ENCODE measurements at regions not wholly inside any gene's neighbourhood (a gene's known extent, or its start where the extent isn't known, plus 50 kb on each side); places are given as distances from the start of the nearest gene placed in this dataset.

DNA sequence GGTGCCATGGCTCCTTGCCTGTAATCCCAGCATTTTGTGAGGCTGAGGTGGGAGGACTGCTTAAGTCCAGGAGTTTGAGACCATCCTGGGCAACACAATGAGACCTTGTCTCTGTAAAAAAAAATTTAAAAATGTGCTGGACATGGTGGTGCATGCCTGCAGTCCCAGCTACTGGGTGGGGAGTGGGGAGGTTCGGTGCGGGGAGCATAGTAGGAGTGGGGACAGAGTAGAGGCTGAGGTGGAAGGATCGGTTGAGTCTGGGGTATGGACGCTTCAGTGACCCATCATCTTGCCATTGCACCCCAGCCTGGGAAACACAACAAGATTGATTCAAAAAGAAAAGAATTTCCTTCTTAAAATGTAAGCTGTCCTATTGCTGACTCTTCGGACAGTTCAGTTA lies 1490.0 kb upstream of the GBE1 start:
- WGBS, 2 donors: 89 to 92% methylated on average over 5 of the region's 5 CpGs
- no peak for TF ChIP-seq POLR2A (IDR thresholded peaks at IDR 0.05)
- TF ChIP-seq, protein P1, sequence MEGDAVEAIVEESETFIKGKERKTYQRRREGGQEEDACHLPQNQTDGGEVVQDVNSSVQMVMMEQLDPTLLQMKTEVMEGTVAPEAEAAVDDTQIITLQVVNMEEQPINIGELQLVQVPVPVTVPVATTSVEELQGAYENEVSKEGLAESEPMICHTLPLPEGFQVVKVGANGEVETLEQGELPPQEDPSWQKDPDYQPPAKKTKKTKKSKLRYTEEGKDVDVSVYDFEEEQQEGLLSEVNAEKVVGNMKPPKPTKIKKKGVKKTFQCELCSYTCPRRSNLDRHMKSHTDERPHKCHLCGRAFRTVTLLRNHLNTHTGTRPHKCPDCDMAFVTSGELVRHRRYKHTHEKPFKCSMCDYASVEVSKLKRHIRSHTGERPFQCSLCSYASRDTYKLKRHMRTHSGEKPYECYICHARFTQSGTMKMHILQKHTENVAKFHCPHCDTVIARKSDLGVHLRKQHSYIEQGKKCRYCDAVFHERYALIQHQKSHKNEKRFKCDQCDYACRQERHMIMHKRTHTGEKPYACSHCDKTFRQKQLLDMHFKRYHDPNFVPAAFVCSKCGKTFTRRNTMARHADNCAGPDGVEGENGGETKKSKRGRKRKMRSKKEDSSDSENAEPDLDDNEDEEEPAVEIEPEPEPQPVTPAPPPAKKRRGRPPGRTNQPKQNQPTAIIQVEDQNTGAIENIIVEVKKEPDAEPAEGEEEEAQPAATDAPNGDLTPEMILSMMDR (IDR thresholded peaks at IDR 0.05): no peak

DNA sequence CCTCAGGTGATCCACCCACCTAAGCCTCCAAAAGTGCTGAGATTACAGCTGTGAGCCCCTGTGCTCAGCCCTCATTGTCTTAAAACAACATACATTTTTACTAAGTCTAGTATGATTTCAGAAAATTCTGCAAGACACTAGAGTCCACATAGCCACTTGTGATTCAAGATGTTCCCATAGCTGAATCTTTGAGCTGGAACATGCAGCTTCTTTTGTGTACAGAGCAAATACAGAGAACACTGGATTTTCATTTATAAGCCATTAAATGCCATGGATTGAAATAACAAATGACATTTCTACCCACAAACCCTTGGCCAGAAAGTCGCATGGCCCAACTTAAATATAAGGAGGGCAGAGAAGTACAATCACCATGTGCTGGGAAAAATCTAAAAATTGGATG lies 1489.2 kb upstream of the GBE1 start:
- Histone ChIP-seq H3K4me1 (no peaks in the 10 kb centered on the region), H3K27me3 (no peaks in the 10 kb centered on the region), H3K4me3 (no peak overlapping the region), H3K27ac (no peak overlapping the region), H3K9me3 (no peaks in the 10 kb centered on the region), H3K36me3 (no peaks in the 10 kb centered on the region)
- 63 to 79% methylated on average over 1 of the region's 1 CpG for WGBS, 2 donors
- no peak for DNase-seq
- TF ChIP-seq, protein P1 (IDR thresholded peaks at IDR 0.05): no peak
- TF ChIP-seq POLR2A (IDR thresholded peaks at IDR 0.05): no peak
- intact Hi-C loops (cut with DNase I): no loop called here

More for the DNA sequence above, 1490.0 kb upstream of the GBE1 start:
- Histone ChIP-seq H3K4me1 (no peaks in the 10 kb centered on the region), H3K27ac (no peak overlapping the region), H3K9me3 (no peaks in the 10 kb centered on the region), H3K36me3 (no peaks in the 10 kb centered on the region), H3K27me3 (no peaks in the 10 kb centered on the region), H3K4me3 (no peak overlapping the region)
- no peak for DNase-seq
- intact Hi-C loops (cut with DNase I): no loop called here

DNA sequence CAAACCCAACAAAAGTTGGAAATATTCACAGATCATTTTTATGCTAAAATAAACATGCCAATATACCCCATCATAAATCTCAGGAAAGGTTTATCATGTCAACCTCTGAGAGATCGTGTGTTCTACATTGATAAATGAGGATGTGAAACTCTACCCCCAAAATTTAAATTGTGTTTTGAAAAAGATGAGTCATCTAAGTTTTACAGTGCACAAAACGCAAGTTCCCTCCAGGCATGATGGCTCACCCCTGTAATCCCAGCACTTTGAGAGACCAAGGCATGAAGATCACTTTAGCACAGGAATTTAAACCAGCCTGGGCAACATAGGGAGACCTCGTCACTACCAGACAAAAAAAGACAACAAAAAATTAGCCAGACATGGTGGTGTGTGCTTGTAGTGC lies 1487.0 kb upstream of the GBE1 start:
- Histone ChIP-seq H3K27me3 (no peaks in the 10 kb centered on the region), H3K4me3 (no peak overlapping the region), H3K4me1 (no peaks in the 10 kb centered on the region), H3K36me3 (no peaks in the 10 kb centered on the region), H3K27ac (no peak overlapping the region), H3K9me3 (no peaks in the 10 kb centered on the region)
- no peak for DNase-seq
- TF ChIP-seq POLR2A (IDR thresholded peaks at IDR 0.05): no peak
- TF ChIP-seq, protein P1 (IDR thresholded peaks at IDR 0.05): no peak
- WGBS, 2 donors: 22 to 34% methylated on average over 3 of the region's 3 CpGs
- intact Hi-C loops (cut with DNase I): no loop called here

DNA sequence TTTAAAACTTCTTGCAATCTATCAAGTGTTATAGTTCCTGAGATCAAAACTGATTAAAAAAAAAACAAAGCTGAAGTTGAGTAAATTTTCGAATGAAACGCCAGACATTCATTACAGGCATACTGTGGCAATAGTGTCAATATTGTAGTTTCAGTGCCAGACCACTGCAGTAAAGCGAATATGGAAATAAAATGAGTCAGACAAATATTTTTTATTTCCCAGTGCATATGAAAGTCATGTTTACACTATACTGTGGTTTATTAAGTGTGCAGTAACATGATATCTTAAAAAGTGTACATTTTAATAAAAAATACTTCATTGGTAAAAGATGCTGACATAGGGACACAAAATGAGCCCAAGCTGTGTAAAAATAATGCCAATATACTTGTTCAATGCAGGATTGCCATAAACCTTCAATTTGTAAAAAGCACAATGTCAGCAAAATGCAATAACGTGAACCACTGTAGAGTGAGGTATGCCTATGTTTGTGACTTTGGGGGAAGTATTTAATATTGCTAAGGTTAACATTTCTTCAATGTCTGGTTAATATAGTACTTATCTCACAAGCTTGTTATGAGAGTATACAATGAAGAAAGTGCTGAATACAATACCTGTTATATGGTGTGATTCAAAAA lies 1473.9 kb upstream of the GBE1 start:
- Histone ChIP-seq H3K4me1 (no peaks in the 10 kb centered on the region), H3K9me3 (no peaks in the 10 kb centered on the region), H3K27me3 (no peaks in the 10 kb centered on the region), H3K27ac (no peak overlapping the region), H3K4me3 (no peak overlapping the region), H3K36me3 (no peaks in the 10 kb centered on the region)
- 79 to 84% methylated on average over 4 of the region's 4 CpGs for WGBS, 2 donors
- no peak for TF ChIP-seq POLR2A (IDR thresholded peaks at IDR 0.05)
- TF ChIP-seq, protein P1 (IDR thresholded peaks at IDR 0.05): no peak
- intact Hi-C loops (cut with DNase I): no loop called here
- DNase-seq: no peak

DNA sequence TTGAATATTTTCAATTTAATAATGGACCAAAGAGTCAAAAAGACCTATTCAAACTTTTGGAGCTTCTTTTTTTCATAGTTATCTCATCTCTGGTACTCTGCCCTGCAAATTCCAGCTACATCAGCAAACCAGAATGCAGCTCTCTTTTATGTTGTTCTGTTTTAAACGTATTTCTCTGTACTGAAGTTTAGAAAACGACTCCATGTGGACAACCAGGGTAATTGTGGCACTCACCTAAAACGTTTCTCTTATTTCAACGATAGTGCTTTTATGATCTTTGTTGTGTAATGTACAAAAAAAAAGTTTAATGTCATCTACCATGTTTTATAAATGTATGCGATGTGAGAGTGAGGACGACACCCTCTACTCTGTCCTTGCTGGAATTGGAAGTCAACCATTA lies 1472.3 kb upstream of the GBE1 start:
- DNase-seq: no peak
- WGBS, 2 donors: 76 to 77% methylated on average over 6 of the region's 6 CpGs
- no peaks in the 10 kb centered on the region for H3K27me3 ChIP-seq
- H3K36me3 ChIP-seq: no peaks in the 10 kb centered on the region
- H3K4me3 ChIP-seq: no peak overlapping the region
- H3K27ac ChIP-seq: no peak overlapping the region
- H3K9me3 ChIP-seq: no peaks in the 10 kb centered on the region
- TF ChIP-seq, protein P1 (IDR thresholded peaks at IDR 0.05): no peak
- no peak for TF ChIP-seq POLR2A (IDR thresholded peaks at IDR 0.05)
- intact Hi-C loops (cut with DNase I): no loop called here
- no peaks in the 10 kb centered on the region for H3K4me1 ChIP-seq
